ENCODE measurements at regions not wholly inside any gene's neighbourhood (a gene's known extent, or its start where the extent isn't known, plus 50 kb on each side); places are given as distances from the start of the nearest gene placed in this dataset.
"Not testable (repeated sequence)": the region's sequence is repeated elsewhere in the genome, so short reads cannot be mapped to it uniquely, and the experiment has no call there.

GRCh38 chrX:38940547-38940946 is 139.3 kb downstream of the MID1IP1 start:
- DNase-seq (ENCODE audit: low spot score) = no peak

GRCh38 chrX:38941675-38942074 is 140.4 kb downstream of the MID1IP1 start:
- no peak for DNase-seq (ENCODE audit: low spot score)

DNA sequence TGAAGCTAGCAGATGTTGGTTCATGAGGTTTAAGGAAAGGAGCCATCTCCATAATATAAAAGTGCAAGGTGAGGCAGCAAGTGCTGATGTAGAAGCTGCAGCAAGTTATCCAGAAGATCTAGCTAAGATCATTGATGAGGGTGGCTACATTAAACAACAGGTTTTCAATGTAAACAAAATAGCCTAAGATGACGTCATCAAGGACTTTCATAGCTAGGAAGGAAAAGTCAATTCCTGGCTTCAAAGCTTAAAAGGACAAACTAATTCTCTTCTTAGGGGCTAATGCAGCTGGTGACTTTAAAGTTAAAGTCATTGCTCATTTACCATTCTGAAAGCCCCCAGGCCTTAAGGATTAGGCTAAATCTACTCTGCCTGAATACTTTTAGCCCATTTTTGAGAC is 141.9 kb downstream of the MID1IP1 start:
- no peak for DNase-seq (ENCODE audit: low spot score)

DNA sequence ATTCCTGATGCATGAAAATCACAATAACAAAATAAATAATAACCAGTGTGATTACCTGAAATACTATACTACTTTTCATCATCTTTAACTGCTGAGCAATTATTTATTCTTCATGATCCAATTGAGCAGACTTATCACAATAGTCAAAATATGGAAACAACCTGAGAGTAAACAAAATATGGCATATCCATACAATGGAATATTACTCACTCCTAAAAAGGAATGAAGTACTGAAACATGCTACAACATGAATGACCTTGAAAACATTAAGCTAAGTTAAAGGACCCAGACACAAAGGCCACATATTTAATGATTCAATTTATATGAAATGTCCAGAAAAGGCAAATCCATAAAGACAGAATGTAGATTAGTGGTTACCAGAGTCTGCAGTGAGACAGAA is 146.8 kb downstream of the MID1IP1 start:
- no peak for DNase-seq (ENCODE audit: low spot score)

GRCh38 chrX:38954520-38954919 is 153.3 kb downstream of the MID1IP1 start:
- no peak for DNase-seq (ENCODE audit: low spot score)

DNA sequence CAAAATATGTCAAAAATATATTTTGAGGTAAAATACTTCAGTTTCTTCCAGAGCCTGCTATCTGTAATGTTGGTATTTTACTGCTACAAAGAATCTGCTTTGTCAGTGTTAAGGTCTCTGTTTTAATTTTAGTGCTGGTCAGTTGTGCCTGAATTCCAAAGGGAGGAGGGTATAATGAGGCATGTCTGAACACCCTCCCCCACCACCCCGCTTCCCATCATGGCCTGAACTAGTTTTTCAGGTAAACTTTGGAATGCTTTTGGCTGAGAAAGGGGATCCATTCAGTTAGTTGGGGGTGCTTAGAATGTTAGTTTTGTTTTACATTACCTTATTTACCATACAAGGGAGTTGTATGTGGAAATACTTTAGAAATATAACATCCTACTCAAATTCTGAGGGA is 158.5 kb downstream of the MID1IP1 start:
- DNase-seq (ENCODE audit: low spot score) = no peak

DNA sequence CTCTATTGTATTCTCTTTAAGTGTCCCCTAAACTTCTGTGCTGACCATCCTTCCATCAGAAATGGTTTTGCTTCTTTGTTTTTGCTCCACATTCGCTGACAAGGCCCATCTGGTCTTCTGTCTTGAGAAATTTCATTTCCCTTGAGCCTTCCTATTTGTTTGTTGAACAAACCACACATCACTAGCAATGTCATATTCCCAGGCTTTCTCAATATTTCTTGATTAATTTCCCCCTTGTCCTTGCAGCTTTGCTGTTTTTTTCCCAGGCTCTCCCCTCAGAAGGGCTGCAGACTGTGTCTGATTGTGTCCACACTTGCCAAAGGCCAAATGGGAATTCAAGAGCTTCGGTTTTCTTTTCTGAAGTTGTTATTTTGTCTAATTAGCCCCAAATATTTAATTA is 158.9 kb downstream of the MID1IP1 start:
- DNase-seq (ENCODE audit: low spot score) = no peak

DNA sequence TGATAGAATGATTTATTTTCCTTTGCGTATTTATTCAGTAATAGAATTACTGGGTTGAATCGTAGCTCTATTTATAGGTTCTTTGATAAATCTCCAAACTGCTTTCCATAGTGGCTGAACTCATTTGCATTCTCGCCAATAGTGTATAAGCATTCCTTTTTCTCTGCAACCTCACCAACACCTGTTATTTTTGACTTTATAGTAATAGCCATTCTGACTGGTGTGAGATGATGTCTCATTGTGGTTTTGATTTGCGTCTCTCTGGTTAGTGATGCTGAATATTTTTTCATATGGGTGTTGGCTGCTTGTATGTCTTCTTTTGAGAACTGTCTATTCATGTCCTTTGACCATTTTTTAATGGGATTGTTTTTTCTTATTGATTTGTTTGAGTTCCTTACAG is 160.7 kb downstream of the MID1IP1 start:
- no peak for DNase-seq (ENCODE audit: low spot score)

DNA sequence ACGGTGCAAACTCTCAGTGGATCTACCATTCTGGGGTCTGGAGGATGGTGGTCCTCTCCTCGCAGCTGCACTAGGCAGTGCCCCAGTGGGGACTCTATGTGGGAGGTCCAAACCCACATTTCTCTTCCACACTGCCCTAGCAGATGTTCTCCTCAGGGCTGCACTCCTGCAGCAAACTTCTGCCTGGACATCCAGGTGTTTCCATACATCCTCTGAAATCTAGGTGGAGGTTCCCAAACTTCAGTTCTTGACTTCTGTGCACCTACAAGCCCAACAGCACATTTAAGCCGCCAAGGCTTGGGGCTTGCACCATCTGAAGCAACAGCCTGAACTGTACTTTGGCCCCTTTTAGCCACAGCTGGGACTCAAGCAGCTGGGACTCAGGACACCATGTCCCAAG is 162.0 kb downstream of the MID1IP1 start:
- not testable (repeated sequence) for DNase-seq (ENCODE audit: low spot score)

GRCh38 chrX:38965888-38966287 is 164.6 kb downstream of the MID1IP1 start:
- no peak for DNase-seq (ENCODE audit: low spot score)

DNA sequence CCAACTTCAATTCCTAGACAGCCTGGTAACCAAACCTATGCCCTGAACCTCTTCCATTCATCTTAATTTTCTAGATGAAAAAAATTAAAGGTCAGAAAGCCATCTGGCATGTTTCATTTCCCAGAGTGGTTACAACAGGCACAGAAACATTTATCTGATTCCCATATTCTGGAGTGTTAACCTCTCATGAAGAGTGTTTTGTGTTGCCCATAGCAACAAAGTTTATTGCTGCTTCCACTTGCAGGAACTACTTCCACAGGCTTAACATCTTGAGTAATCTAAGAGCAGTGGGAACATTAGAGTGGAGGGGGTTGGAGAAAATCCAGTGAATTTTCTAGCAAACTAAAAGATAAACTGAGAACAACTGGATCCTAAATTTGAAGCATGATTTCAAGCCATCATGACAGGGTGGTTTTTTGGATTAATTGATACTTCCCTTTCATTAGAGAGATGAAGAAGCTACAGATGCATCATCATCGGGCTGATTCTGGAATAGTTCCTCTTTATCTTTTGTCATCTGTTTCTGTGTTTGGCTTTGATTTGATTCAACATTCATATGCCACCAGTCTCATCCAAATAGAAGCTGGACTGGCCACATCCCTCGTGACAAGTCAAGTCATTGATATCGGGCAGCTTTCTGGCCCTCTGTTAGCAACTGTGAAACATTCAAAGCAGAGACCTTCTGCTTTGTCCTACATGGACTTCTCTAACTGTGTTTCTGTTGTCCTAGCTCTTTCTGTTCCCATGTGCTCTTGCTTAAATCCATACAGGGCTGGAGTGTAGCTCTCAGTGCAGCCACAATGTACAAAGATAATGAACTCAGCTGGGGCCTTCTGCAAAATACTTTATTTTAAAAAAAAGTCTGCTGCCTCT is 167.3 kb downstream of the MID1IP1 start:
- DNase-seq (ENCODE audit: low spot score) = peak; percentile 34

GRCh38 chrX:38970074-38970473 is 168.8 kb downstream of the MID1IP1 start:
- no peak for DNase-seq (ENCODE audit: low spot score)

DNA sequence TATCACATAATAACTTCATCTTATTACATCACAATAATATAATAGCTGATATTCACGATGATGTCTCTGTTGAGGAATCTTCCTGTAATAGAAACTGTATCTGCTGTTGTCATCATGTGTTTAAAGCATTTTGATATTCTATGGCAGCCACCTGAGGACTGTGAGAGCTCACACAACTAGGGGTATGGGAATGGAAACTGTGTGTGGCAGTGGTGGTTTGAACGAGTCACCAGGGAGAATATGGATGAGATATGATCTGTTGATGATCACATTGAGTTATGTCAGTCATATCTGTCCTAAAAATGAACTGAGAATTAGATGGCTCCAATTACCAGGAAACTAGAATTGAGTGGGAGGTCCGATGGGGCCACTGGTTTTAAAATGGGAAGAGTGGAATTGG is 169.6 kb downstream of the MID1IP1 start:
- DNase-seq (ENCODE audit: low spot score) = no peak

DNA sequence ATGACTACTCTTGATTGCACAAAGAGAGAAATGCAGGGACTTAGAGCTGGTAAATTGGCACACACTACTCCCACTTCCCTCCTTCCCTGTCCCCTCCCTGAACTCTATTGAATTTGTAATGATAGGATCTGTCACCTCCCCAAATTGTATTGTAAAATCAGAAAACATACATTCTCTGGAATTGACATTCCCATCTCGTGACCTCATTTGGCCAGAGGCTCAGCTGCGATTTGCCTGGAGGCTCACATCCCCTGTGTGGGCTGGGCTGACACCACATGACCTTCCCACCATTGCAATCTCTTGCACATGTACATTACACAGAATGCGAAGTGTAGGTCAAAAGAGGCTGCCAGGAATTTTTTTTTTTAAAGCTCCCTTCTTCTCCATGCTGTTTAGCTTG is 172.1 kb downstream of the MID1IP1 start:
- DNase-seq (ENCODE audit: low spot score) = no peak

DNA sequence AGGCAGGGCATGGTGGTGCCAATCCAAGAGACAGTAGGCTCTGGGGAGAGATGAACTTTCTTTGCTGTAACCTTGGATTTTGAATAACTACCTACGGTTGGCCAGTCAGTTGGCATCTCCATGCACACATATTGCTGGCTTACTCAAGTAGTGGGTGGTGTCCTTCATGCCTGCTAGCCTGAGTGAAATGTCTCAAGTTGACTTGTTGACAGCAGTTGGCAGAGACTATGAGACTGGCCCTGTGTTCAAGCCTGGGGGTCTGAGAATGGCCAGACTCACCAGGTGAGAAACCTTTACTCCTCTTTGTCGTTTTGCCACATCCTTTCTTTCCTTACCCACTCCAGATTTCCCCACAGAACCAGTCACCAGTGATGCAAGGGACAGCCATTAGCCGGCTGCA is 173.3 kb downstream of the MID1IP1 start:
- DNase-seq (ENCODE audit: low spot score) = no peak

- DNase-seq (ENCODE audit: low spot score) = no peak
These were observed 174.2 kb downstream of the MID1IP1 start for GRCh38 chrX:38975368-38975942.

DNA sequence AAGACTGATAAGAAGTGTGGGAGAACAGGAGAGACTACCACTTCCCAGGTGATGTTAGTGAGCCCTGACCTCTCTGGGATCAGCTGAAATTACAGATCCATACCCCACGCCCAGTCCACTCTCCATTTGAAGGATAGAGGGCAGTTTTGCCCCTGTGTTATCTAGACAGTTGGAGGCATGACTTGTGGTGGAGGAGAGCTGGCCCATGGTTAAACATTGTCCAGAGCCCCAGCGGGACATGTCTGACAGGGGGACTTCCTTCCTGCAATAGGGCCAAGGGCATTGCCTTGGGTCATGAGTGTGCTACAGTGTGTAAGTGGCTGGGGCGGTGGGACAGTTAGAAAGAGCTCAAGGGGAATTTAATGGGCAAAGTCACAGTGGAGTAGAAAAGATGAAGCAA is 181.1 kb downstream of the MID1IP1 start:
- no peak for DNase-seq (ENCODE audit: low spot score)

GRCh38 chrX:38982843-38983242 is 181.6 kb downstream of the MID1IP1 start:
- no peak for DNase-seq (ENCODE audit: low spot score)

GRCh38 chrX:38985375-38985774 is 184.1 kb downstream of the MID1IP1 start:
- peak; percentile 26 for DNase-seq (ENCODE audit: low spot score)

DNA sequence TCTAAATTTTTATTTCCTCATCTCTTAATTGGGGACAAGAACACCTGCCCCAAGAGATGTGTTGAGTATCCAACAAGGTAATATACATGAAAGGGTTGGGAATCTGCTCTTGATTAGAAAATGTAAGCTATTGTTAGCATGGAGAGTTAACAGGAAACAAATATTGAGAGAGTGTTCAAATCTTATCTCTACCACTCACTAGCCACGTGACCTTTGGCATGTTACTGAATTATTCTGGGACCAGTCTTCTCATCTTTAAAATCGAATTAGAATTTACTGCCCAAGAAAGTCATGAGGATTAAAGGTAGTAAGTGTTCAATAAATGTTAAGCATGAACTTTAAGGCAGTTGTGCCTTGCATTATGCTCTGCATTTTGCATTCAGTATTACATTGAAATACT is 184.7 kb downstream of the MID1IP1 start:
- DNase-seq (ENCODE audit: low spot score) = no peak

GRCh38 chrX:38986586-38986985 is 185.3 kb downstream of the MID1IP1 start:
- no peak for DNase-seq (ENCODE audit: low spot score)

DNA sequence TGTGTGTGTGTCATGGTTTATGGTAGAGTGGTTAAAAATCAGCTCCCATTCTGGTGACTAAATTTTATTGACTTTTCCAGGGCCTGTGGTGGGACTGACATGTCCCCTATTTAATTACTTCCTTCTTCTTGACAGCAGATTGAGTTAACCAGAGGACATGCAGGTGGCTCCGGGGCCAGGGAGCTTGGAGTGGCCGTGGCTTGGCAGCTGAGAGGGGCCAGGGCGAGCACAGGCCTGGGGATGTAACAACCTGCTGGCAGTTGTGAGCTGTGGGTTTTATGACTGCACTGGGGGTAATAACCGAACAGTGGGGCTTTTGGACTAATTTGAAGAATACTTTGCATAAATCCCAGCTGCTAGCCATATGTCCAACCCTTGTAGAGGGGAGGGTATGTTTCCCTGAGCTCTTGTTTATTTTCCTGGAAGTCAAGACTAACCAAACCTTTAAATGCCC is 186.0 kb downstream of the MID1IP1 start:
- DNase-seq (ENCODE audit: low spot score) = no peak

GRCh38 chrX:38988301-38988700 is 187.0 kb downstream of the MID1IP1 start:
- no peak for DNase-seq (ENCODE audit: low spot score)

- no peak for DNase-seq (ENCODE audit: low spot score)
These were observed 187.8 kb downstream of the MID1IP1 start for GRCh38 chrX:38989076-38989475.
